Progenitor cell of endocrine pancreas (in vitro differentiated cells): ENCODE measurements at regions not wholly inside any gene's neighbourhood (a gene's known extent, or its start where the extent isn't known, plus 50 kb on each side); places are given as distances from the start of the nearest gene placed in this dataset.

Experiments used
- DNase-seq: peaks from one replicate; pipeline ENCODE4 v3.0.0; 2021; ENCODE audit warnings: low spot score; ENCODE audit not compliant: unreplicated experiment
- H3K27ac Mint-ChIP-seq: 2 replicates; pipeline ENCODE4 v1.8.0; 2021; ENCODE audit warnings: mild to moderate bottlenecking, moderate library complexity, mixed read lengths
- H3K27me3 Mint-ChIP-seq: 2 replicates; pipeline ENCODE4 v1.8.0; 2021; ENCODE audit warnings: mixed read lengths
- H3K36me3 Mint-ChIP-seq: 2 replicates; pipeline ENCODE4 v1.8.0; 2022; ENCODE audit warnings: mixed read lengths; ENCODE audit not compliant: insufficient read depth
- H3K4me1 Mint-ChIP-seq: 2 replicates; pipeline ENCODE4 v1.8.0; 2021; ENCODE audit warnings: low read depth, mixed read lengths
- H3K4me3 Mint-ChIP-seq: 2 replicates; pipeline ENCODE4 v1.8.0; 2021; ENCODE audit warnings: low read depth, mild to moderate bottlenecking, moderate library complexity, mixed read lengths
- H3K9me3 Mint-ChIP-seq: 2 replicates; pipeline ENCODE4 v1.8.0; 2021; ENCODE audit warnings: low read depth, mixed read lengths
- CTCF ChIP-seq: fragments of 200-600 bp; sonication (generic); IDR thresholded peaks from one replicate; pipeline ENCODE4 v1.5.0; 2021; ENCODE audit warnings: antibody characterized with exemption, mild to moderate bottlenecking; ENCODE audit not compliant: unreplicated experiment

- H3K27me3 Mint-ChIP-seq, result no peaks in the 10 kb centered on the region
- no peak overlapping the region for H3K27ac Mint-ChIP-seq
- no peak for DNase-seq
- TF ChIP-seq CTCF, result no peak
- no peaks in the 10 kb centered on the region for H3K36me3 Mint-ChIP-seq
- H3K4me1 Mint-ChIP-seq, result peaks cover 3% of the 10 kb centered on the region
- no peak overlapping the region for H3K4me3 Mint-ChIP-seq
- no peaks in the 10 kb centered on the region for H3K9me3 Mint-ChIP-seq
These were observed 1325.7 kb downstream of the SLC16A7 start for GRCh38 chr12:60921541-60921940.

GRCh38 chr12:60926256-60926655, 1330.4 kb downstream of the SLC16A7 start:
- H3K27me3 Mint-ChIP-seq, result no peaks in the 10 kb centered on the region
- TF ChIP-seq CTCF, result no peak
- H3K36me3 Mint-ChIP-seq, result no peaks in the 10 kb centered on the region
- H3K4me1 Mint-ChIP-seq, result peaks cover 17% of the 10 kb centered on the region
- H3K9me3 Mint-ChIP-seq, result no peaks in the 10 kb centered on the region
- no peak overlapping the region for H3K27ac Mint-ChIP-seq
- no peak overlapping the region for H3K4me3 Mint-ChIP-seq
- DNase-seq, result no peak

GRCh38 chr12:60930151-60930550, 1330.1 kb upstream of the USP15 start:
- peaks cover 13% of the 10 kb centered on the region for H3K9me3 Mint-ChIP-seq
- DNase-seq, result no peak
- no peak overlapping the region for H3K27ac Mint-ChIP-seq
- H3K4me1 Mint-ChIP-seq, result peaks cover 17% of the 10 kb centered on the region
- H3K36me3 Mint-ChIP-seq, result peaks cover 2% of the 10 kb centered on the region
- no peak for TF ChIP-seq CTCF
- no peak overlapping the region for H3K4me3 Mint-ChIP-seq
- H3K27me3 Mint-ChIP-seq, result no peaks in the 10 kb centered on the region

- no peak for DNase-seq
- H3K27ac Mint-ChIP-seq, result no peak overlapping the region
- no peaks in the 10 kb centered on the region for H3K4me1 Mint-ChIP-seq
- no peaks in the 10 kb centered on the region for H3K27me3 Mint-ChIP-seq
- no peak overlapping the region for H3K4me3 Mint-ChIP-seq
- no peak for TF ChIP-seq CTCF
- H3K9me3 Mint-ChIP-seq, result peaks cover 13% of the 10 kb centered on the region
- peaks cover 2% of the 10 kb centered on the region for H3K36me3 Mint-ChIP-seq
These were observed 1324.0 kb upstream of the USP15 start for GRCh38 chr12:60935981-60936761.

GRCh38 chr12:60947533-60947932, 1312.7 kb upstream of the USP15 start:
- H3K9me3 Mint-ChIP-seq, result peaks cover 3% of the 10 kb centered on the region
- DNase-seq, result no peak
- H3K4me3 Mint-ChIP-seq, result no peak overlapping the region
- TF ChIP-seq CTCF, result no peak
- no peaks in the 10 kb centered on the region for H3K27me3 Mint-ChIP-seq
- no peak overlapping the region for H3K27ac Mint-ChIP-seq
- no peaks in the 10 kb centered on the region for H3K36me3 Mint-ChIP-seq
- peaks cover 8% of the 10 kb centered on the region for H3K4me1 Mint-ChIP-seq
